Activated naive CD8-positive, alpha-beta T cell treated with anti-CD3 and anti-CD28 coated beads, Interleukin-2, amount 10 ng/mL, durations not matched to agents 7 days and 5 days (primary cell): ENCODE measurements at regions not wholly inside any gene's neighbourhood (a gene's known extent, or its start where the extent isn't known, plus 50 kb on each side); places are given as distances from the start of the nearest gene placed in this dataset.

Source experiments
- ATAC-seq: fragments of 150-1000 bp; cut with Tn5 transposase; one replicate; pipeline ENCODE4 v1.10.0; 2021; ENCODE audit warnings: low read depth, moderate library complexity
- POLR2A ChIA-PET: fragments of 350-600 bp; sonication (Branson Sonifier 250); formaldehyde crosslinking; loops from one replicate; lab custom pipeline; 2021; ENCODE audit warnings: antibody characterized with exemption; lab: Charles Lee
- DNase-seq: peaks from one replicate; pipeline ENCODE4 v3.0.0; 2021
- H3K27ac Mint-ChIP-seq: one replicate; pipeline ENCODE4 v1.8.0; 2022; ENCODE audit warnings: mild to moderate bottlenecking, mixed read lengths
- H3K27me3 Mint-ChIP-seq: one replicate; pipeline ENCODE4 v1.8.0; 2022; ENCODE audit warnings: mild to moderate bottlenecking, moderate library complexity, mixed read lengths
- H3K36me3 Mint-ChIP-seq: one replicate; pipeline ENCODE4 v1.8.0; 2021; ENCODE audit warnings: mild to moderate bottlenecking, mixed read lengths
- H3K4me1 Mint-ChIP-seq: one replicate; pipeline ENCODE4 v1.8.0; 2021; ENCODE audit warnings: mixed read lengths
- H3K4me3 Mint-ChIP-seq: one replicate; pipeline ENCODE4 v1.8.0; 2022; ENCODE audit warnings: mild to moderate bottlenecking, moderate library complexity, mixed read lengths
- H3K9me3 Mint-ChIP-seq: one replicate; pipeline ENCODE4 v1.8.0; 2021; ENCODE audit warnings: mixed read lengths

GRCh38 chr13:87452281-87452680, 218.9 kb upstream of the SLITRK5 start:
- H3K27me3 Mint-ChIP-seq: no peaks in the 10 kb centered on the region
- H3K9me3 Mint-ChIP-seq: peaks cover 1% of the 10 kb centered on the region
- POLR2A ChIA-PET: no interaction called here
- H3K27ac Mint-ChIP-seq: no peak overlapping the region
- DNase-seq (no peak), ATAC-seq (no peak)
- H3K4me3 Mint-ChIP-seq: no peak overlapping the region
- no peaks in the 10 kb centered on the region for H3K4me1 Mint-ChIP-seq
- H3K36me3 Mint-ChIP-seq: no peaks in the 10 kb centered on the region

GRCh38 chr13:87453244-87453643, 217.9 kb upstream of the SLITRK5 start:
- Mint-ChIP-seq H3K27me3 (no peaks in the 10 kb centered on the region), H3K4me1 (no peaks in the 10 kb centered on the region), H3K4me3 (no peak overlapping the region), H3K9me3 (peaks cover 1% of the 10 kb centered on the region), H3K36me3 (no peaks in the 10 kb centered on the region), H3K27ac (no peak overlapping the region)
- ATAC-seq (no peak), DNase-seq (no peak)
- POLR2A ChIA-PET: no interaction called here

DNA sequence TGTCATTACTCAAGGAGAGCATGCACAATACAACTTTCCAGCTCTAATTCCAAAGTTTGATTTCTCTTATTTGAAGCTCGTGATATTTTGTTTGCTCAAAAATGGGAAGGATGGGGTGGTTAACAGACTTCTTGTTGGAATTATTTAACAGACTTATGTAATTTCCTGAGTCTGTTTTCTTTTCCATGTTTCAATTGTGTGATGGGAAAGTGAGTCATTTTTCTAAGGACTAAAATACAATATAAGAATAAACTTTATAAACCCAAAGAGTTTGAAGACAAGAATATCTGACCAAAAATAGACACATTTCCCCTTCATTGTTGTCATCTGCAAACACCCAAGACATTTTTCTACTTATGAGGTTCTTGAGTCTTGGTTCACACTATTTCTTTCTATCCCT, 211.8 kb upstream of the SLITRK5 start:
- Mint-ChIP-seq H3K27me3 (no peaks in the 10 kb centered on the region), H3K9me3 (peaks cover 3% of the 10 kb centered on the region), H3K36me3 (no peaks in the 10 kb centered on the region), H3K4me3 (no peak overlapping the region), H3K4me1 (no peaks in the 10 kb centered on the region), H3K27ac (no peak overlapping the region)
- DNase-seq: no peak
- no peak for ATAC-seq
- POLR2A ChIA-PET: no interaction called here

DNA sequence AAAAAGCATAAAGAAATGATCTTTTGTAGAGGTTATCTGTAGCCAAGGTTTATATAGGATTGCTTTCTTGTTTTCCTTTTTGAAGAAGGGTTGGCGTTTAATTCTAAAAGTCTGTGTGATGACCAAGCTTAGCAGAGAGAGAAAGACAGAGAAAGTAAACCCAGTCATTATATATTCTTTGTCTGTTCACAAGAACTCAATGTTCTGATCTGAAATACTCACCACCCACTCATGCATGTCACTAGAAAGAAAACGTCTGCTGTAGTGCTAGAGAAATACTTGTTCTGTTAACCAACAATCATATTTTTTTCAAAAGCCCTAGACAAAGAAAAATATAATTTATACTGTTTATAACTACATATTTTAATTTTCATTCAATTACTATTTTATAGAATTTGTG, 173.7 kb upstream of the SLITRK5 start:
- peaks cover 10% of the 10 kb centered on the region for H3K9me3 Mint-ChIP-seq
- H3K4me1 Mint-ChIP-seq: no peaks in the 10 kb centered on the region
- ATAC-seq (no peak), DNase-seq (no peak)
- H3K27me3 Mint-ChIP-seq: no peaks in the 10 kb centered on the region
- POLR2A ChIA-PET: no interaction called here
- H3K27ac Mint-ChIP-seq: no peak overlapping the region
- H3K4me3 Mint-ChIP-seq: no peak overlapping the region
- no peaks in the 10 kb centered on the region for H3K36me3 Mint-ChIP-seq

- Mint-ChIP-seq H3K36me3 (no peaks in the 10 kb centered on the region), H3K4me3 (no peak overlapping the region)
- POLR2A ChIA-PET: no interaction called here
Observed at GRCh38 chr13:87498681-87499080, 172.5 kb upstream of the SLITRK5 start.

DNA sequence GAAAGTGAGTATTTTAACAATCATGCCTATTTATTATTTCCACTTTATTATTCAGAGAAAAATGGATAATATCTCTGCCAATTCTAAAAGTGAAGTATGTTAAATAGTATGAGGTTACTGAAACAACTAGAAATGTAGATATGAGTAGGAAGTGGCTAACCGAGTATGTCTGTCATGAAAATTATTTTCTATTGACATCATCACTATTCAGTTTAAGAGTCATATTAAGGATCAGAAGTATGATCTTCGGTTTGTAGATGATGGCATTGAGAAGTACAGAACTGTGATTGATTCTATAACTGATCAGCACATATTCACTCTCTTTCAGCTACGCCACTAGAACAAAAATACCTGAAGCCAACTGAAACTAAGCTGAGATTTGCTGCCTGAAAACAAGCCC, 146.4 kb upstream of the SLITRK5 start:
- Mint-ChIP-seq H3K4me3 (no peak overlapping the region), H3K27ac (no peak overlapping the region), H3K9me3 (peaks cover 2% of the 10 kb centered on the region), H3K4me1 (no peaks in the 10 kb centered on the region), H3K27me3 (no peaks in the 10 kb centered on the region), H3K36me3 (no peaks in the 10 kb centered on the region)
- DNase-seq (no peak), ATAC-seq (no peak)
- POLR2A ChIA-PET: no interaction called here

More at GRCh38 chr13:87498681-87499080, 172.5 kb upstream of the SLITRK5 start:
- Mint-ChIP-seq H3K9me3 (peaks cover 10% of the 10 kb centered on the region), H3K4me1 (no peaks in the 10 kb centered on the region), H3K27ac (no peak overlapping the region), H3K27me3 (no peaks in the 10 kb centered on the region)
- no peak for ATAC-seq
- no peak for DNase-seq

- no peak for DNase-seq
- Mint-ChIP-seq H3K36me3 (no peaks in the 10 kb centered on the region), H3K9me3 (peaks cover 5% of the 10 kb centered on the region), H3K4me3 (no peak overlapping the region), H3K4me1 (no peaks in the 10 kb centered on the region), H3K27me3 (no peaks in the 10 kb centered on the region), H3K27ac (no peak overlapping the region)
- POLR2A ChIA-PET: no interaction called here
- no peak for ATAC-seq
Observed at GRCh38 chr13:87533776-87534175, 137.4 kb upstream of the SLITRK5 start.

DNA sequence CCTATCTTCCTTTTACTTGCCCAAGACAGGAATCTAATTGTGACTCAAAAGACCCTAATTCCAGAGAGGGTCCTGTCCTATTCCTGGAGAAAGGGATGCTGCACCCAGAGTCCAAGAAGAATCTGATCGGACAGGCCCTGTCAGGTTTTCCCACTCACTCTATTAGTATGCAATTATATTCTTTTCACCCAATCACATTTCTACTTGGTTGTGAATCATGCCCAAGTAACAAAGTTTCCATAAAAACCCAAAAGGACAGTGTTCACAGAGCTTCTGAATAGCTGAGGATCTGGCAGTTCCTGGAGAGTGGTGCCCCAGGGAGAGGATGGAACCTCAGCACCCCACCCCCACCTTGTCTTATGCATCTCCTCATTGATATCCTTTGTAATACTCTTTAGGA, 135.3 kb upstream of the SLITRK5 start:
- H3K9me3 Mint-ChIP-seq: peaks cover 8% of the 10 kb centered on the region
- ATAC-seq (no peak), DNase-seq (no peak)
- no peak overlapping the region for H3K27ac Mint-ChIP-seq
- no peaks in the 10 kb centered on the region for H3K27me3 Mint-ChIP-seq
- no peak overlapping the region for H3K4me3 Mint-ChIP-seq
- no peaks in the 10 kb centered on the region for H3K4me1 Mint-ChIP-seq
- H3K36me3 Mint-ChIP-seq: no peaks in the 10 kb centered on the region
- POLR2A ChIA-PET: no interaction called here

- no peak overlapping the region for H3K4me3 Mint-ChIP-seq
- H3K27me3 Mint-ChIP-seq: no peaks in the 10 kb centered on the region
- DNase-seq (no peak), ATAC-seq (no peak)
- POLR2A ChIA-PET: interaction anchor here (0.6 kb wide), 1 partner anchor 10 kb away, joined by 3 read pairs; no protein-coding TSS in a partner anchor
- H3K36me3 Mint-ChIP-seq: no peaks in the 10 kb centered on the region
- H3K9me3 Mint-ChIP-seq: peaks cover 8% of the 10 kb centered on the region
- H3K4me1 Mint-ChIP-seq: no peaks in the 10 kb centered on the region
- no peak overlapping the region for H3K27ac Mint-ChIP-seq
Observed at GRCh38 chr13:87536499-87536898, 134.7 kb upstream of the SLITRK5 start.

DNA sequence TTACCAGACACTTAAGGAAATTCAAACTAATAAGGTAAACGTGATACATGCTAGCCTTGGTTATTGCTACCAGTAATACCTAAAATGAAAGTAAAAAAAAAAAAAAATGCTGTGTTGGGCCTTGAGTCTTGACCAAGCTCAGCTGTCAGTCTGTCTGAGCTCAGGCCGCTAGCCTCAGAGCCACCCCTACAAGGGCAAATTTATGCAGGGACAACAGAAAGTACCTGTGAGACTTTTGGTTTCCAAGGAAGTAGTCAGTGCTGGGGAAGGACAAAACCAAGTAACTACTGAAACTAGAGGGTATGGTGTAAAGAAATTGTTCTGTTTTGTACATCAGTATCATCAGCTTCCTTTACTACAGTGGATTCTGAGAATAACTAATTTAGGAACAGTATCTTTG, 134.3 kb upstream of the SLITRK5 start:
- peaks cover 8% of the 10 kb centered on the region for H3K9me3 Mint-ChIP-seq
- no peak overlapping the region for H3K4me3 Mint-ChIP-seq
- POLR2A ChIA-PET: interaction anchor here (0.6 kb wide), 1 partner anchor 10 kb away, joined by 3 read pairs; no protein-coding TSS in a partner anchor
- no peaks in the 10 kb centered on the region for H3K36me3 Mint-ChIP-seq
- H3K27me3 Mint-ChIP-seq: no peaks in the 10 kb centered on the region
- ATAC-seq: no peak
- H3K27ac Mint-ChIP-seq: no peak overlapping the region
- no peaks in the 10 kb centered on the region for H3K4me1 Mint-ChIP-seq
- no peak for DNase-seq

GRCh38 chr13:87537951-87538350, 133.2 kb upstream of the SLITRK5 start:
- Mint-ChIP-seq H3K4me3 (no peak overlapping the region), H3K27ac (no peak overlapping the region), H3K27me3 (no peaks in the 10 kb centered on the region), H3K4me1 (no peaks in the 10 kb centered on the region), H3K36me3 (no peaks in the 10 kb centered on the region), H3K9me3 (peaks cover 8% of the 10 kb centered on the region)
- no peak for DNase-seq
- POLR2A ChIA-PET: no interaction called here
- ATAC-seq: no peak

GRCh38 chr13:87538366-87539052, 132.7 kb upstream of the SLITRK5 start:
- H3K4me1 Mint-ChIP-seq: no peaks in the 10 kb centered on the region
- POLR2A ChIA-PET: no interaction called here
- H3K36me3 Mint-ChIP-seq: no peaks in the 10 kb centered on the region
- H3K4me3 Mint-ChIP-seq: no peak overlapping the region
- H3K9me3 Mint-ChIP-seq: peaks cover 8% of the 10 kb centered on the region
- ATAC-seq (no peak), DNase-seq (no peak)
- H3K27ac Mint-ChIP-seq: no peak overlapping the region
- H3K27me3 Mint-ChIP-seq: no peaks in the 10 kb centered on the region

GRCh38 chr13:87553142-87553541, 118.0 kb upstream of the SLITRK5 start:
- DNase-seq: no peak
- Mint-ChIP-seq H3K9me3 (peaks cover 2% of the 10 kb centered on the region), H3K4me3 (no peak overlapping the region), H3K4me1 (no peaks in the 10 kb centered on the region), H3K27ac (no peak overlapping the region), H3K36me3 (no peaks in the 10 kb centered on the region), H3K27me3 (no peaks in the 10 kb centered on the region)
- POLR2A ChIA-PET: no interaction called here
- ATAC-seq: no peak

DNA sequence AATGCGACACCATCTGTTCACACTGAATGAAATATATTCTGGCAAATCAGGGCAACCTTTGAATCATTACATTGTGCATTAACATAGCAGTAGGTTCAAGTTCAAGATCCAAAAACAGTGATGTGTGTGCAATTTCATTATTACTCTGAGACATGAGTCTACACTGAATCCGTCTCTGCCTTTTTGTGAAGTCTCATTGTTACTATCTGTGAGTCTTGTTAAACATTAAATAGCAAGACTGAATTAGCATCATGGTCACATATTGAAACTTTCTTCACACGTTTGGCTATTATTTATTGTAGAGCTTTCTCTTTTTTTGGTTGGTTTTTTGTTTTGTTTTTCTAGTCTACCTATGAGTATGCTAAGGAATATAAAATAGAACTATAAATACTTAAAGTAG, 117.1 kb upstream of the SLITRK5 start:
- Mint-ChIP-seq H3K36me3 (no peaks in the 10 kb centered on the region), H3K9me3 (peaks cover 2% of the 10 kb centered on the region), H3K4me3 (no peak overlapping the region), H3K27ac (no peak overlapping the region), H3K27me3 (no peaks in the 10 kb centered on the region), H3K4me1 (no peaks in the 10 kb centered on the region)
- POLR2A ChIA-PET: no interaction called here
- ATAC-seq: no peak
- DNase-seq: no peak
